OCI-LY7 (cell line): ENCODE measurements at regions not wholly inside any gene's neighbourhood (a gene's known extent, or its start where the extent isn't known, plus 50 kb on each side); places are given as distances from the start of the nearest gene placed in this dataset.

ENCODE experiments used
- EZH2phosphoT487 ChIP-seq: fragments of 200-600 bp; sonication (generic); IDR thresholded peaks from 2 replicates; pipeline ENCODE4 v1.6.1; 2018; ENCODE audit warnings: low read depth, borderline replicate concordance, mild to moderate bottlenecking, mixed run types, antibody characterized with exemption, low read length, moderate library complexity, mixed read lengths
- TF ChIP-seq, protein P1 (sequence below): fragments of 200-600 bp; sonication (generic); conservative IDR thresholded peaks from 2 replicates; pipeline ENCODE4 v1.5.1; 2014; ENCODE audit warnings: mild to moderate bottlenecking, antibody characterized with exemption, low read length, moderate library complexity, mixed read lengths

DNA sequence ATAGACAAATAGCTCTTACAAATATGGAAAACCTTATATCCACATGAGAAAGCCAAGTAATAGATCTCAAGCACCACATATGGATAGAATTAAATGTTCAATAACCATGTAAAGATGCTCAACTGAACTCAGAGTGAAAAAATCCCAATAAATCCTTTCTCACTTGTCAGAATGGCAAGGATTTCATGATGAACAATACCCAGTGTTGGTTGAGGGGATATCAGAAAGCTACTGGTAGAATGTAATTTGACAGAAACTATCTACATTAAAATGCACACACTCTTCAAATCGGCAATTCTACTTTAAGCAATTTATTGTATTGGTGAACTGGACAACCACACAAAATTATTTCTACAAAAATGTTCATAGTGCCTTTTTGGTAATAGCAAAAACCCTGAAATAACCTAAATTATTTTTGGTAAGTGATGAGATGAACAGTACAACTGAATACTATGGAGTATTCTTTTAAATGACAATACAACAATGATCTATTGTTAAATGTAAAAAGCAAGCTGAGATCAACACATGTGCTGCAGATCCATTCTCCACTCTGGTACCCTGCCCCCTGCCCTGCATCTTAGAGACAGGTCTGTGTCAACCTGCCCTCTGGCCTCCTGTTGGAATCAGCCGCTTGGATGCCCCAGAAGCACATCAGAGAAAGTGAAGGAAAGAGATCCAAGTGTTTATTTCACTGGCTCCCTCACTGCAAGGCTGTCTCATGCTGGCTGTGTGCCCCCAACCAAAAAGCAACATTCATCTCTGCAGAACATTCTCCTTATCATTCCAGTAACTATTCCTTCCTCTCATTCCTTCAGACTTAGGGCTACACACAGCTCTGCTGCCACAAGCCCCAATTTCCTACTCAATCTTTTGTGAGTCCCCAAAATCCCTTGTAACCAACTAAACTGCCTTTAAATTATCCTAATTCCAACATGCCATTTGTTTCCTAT lies 442.5 kb downstream of the LRATD1 start:
- TF ChIP-seq, protein P1, sequence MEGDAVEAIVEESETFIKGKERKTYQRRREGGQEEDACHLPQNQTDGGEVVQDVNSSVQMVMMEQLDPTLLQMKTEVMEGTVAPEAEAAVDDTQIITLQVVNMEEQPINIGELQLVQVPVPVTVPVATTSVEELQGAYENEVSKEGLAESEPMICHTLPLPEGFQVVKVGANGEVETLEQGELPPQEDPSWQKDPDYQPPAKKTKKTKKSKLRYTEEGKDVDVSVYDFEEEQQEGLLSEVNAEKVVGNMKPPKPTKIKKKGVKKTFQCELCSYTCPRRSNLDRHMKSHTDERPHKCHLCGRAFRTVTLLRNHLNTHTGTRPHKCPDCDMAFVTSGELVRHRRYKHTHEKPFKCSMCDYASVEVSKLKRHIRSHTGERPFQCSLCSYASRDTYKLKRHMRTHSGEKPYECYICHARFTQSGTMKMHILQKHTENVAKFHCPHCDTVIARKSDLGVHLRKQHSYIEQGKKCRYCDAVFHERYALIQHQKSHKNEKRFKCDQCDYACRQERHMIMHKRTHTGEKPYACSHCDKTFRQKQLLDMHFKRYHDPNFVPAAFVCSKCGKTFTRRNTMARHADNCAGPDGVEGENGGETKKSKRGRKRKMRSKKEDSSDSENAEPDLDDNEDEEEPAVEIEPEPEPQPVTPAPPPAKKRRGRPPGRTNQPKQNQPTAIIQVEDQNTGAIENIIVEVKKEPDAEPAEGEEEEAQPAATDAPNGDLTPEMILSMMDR = no peak
- no peak for TF ChIP-seq EZH2phosphoT487
